ENCODE measurements at regions not wholly inside any gene's neighbourhood (a gene's known extent, or its start where the extent isn't known, plus 50 kb on each side); places are given as distances from the start of the nearest gene placed in this dataset.

GRCh38 chr1:194040496-194040895 lies 854.1 kb upstream of the B3GALT2 start:
- H3K4me2 ChIP-seq (ENCODE audit: low read length): no peak overlapping the region
- H3K4me3 ChIP-seq (ENCODE audit: low read depth, low read length, poor library complexity, severe bottlenecking): no peak overlapping the region
- ChIA-PET CTCF (ENCODE audit: unreplicated experiment) (no interaction called here), POLR2A (interaction anchor here (0.6 to 0.9 kb wide), 4 partner anchors 16 to 876 kb away, joined by 3 to 4 read pairs (median 4); no protein-coding TSS in a partner anchor)
- no TSS peak for BruUV-seq (replicated peaks)
- H3K27ac ChIP-seq (ENCODE audit: low read depth, low read length, poor library complexity, severe bottlenecking): no peak overlapping the region
- H3K9me3 ChIP-seq (ENCODE audit: low read length): no peaks in the 10 kb centered on the region
- no peaks in the 10 kb centered on the region for H3K36me3 ChIP-seq (ENCODE audit: insufficient read depth, low read length)
- intact Hi-C loops (cut with micrococcal nuclease; ENCODE audit: unreplicated experiment): no loop called here
- H2AFZ ChIP-seq (ENCODE audit: low read length): no peak overlapping the region
- TF ChIP-seq CTCF (conservative IDR thresholded peaks at IDR 0.05; ENCODE audit: low read length) (no peak), EZH2phosphoT487 (IDR thresholded peaks at IDR 0.05; ENCODE audit: borderline replicate concordance, low read depth, low read length) (no peak)
- H3K4me1 ChIP-seq (ENCODE audit: insufficient read depth, low read length, poor library complexity, severe bottlenecking): peaks cover 6% of the 10 kb centered on the region
- no peaks in the 10 kb centered on the region for H3K9me2 ChIP-seq (ENCODE audit: insufficient read depth, low read length)
- no peak for DNase-seq (ENCODE audit: low spot score)
- H4K20me1 ChIP-seq (ENCODE audit: insufficient read depth, low read length): no peaks in the 10 kb centered on the region
- no peaks in the 10 kb centered on the region for H3K79me2 ChIP-seq (ENCODE audit: insufficient read depth, low read depth, low read length)

- Histone ChIP-seq H4K20me1 (ENCODE audit: insufficient read depth, low read length) (no peaks in the 10 kb centered on the region), H3K9me2 (ENCODE audit: insufficient read depth, low read length) (no peaks in the 10 kb centered on the region), H3K79me2 (ENCODE audit: insufficient read depth, low read depth, low read length) (no peaks in the 10 kb centered on the region), H3K4me3 (ENCODE audit: low read depth, low read length, poor library complexity, severe bottlenecking) (no peak overlapping the region), H3K9me3 (ENCODE audit: low read length) (no peaks in the 10 kb centered on the region), H3K27ac (ENCODE audit: low read depth, low read length, poor library complexity, severe bottlenecking) (no peak overlapping the region), H3K36me3 (ENCODE audit: insufficient read depth, low read length) (no peaks in the 10 kb centered on the region), H3K4me2 (ENCODE audit: low read length) (no peak overlapping the region), H2AFZ (ENCODE audit: low read length) (no peak overlapping the region), H3K4me1 (ENCODE audit: insufficient read depth, low read length, poor library complexity, severe bottlenecking) (peaks cover 4% of the 10 kb centered on the region)
- no peak for TF ChIP-seq CTCF (conservative IDR thresholded peaks at IDR 0.05; ENCODE audit: low read length)
- TF ChIP-seq EZH2phosphoT487 (IDR thresholded peaks at IDR 0.05; ENCODE audit: borderline replicate concordance, low read depth, low read length): no peak
- CTCF ChIA-PET (ENCODE audit: unreplicated experiment): no interaction called here
- POLR2A ChIA-PET: interaction anchor here (0.7 kb wide), 2 partner anchors 699 to 875 kb away, joined by 3 read pairs; no protein-coding TSS in a partner anchor
- BruUV-seq (replicated peaks): no TSS peak
- no peak for DNase-seq (ENCODE audit: low spot score)
- intact Hi-C loops (cut with micrococcal nuclease; ENCODE audit: unreplicated experiment): no loop called here
Measured at GRCh38 chr1:194039578-194039977, 853.2 kb upstream of the B3GALT2 start.

- CTCF ChIA-PET (ENCODE audit: unreplicated experiment): no interaction called here
- H3K36me3 ChIP-seq (ENCODE audit: insufficient read depth, low read length): no peaks in the 10 kb centered on the region
- no peak overlapping the region for H3K27ac ChIP-seq (ENCODE audit: low read depth, low read length, poor library complexity, severe bottlenecking)
- DNase-seq (ENCODE audit: low spot score): no peak
- no peaks in the 10 kb centered on the region for H3K79me2 ChIP-seq (ENCODE audit: insufficient read depth, low read depth, low read length)
- no peaks in the 10 kb centered on the region; the same call in 1 of the 2 replicates for H3K9me3 ChIP-seq (ENCODE audit: low read length)
- H3K9me2 ChIP-seq (ENCODE audit: insufficient read depth, low read length): no peaks in the 10 kb centered on the region
- no peak for TF ChIP-seq EZH2phosphoT487 (IDR thresholded peaks at IDR 0.05; ENCODE audit: borderline replicate concordance, low read depth, low read length)
- no peak for TF ChIP-seq CTCF (conservative IDR thresholded peaks at IDR 0.05; ENCODE audit: low read length)
- no peak overlapping the region for H3K4me3 ChIP-seq (ENCODE audit: low read depth, low read length, poor library complexity, severe bottlenecking)
- POLR2A ChIA-PET: no interaction called here
- intact Hi-C loops (cut with micrococcal nuclease; ENCODE audit: unreplicated experiment): no loop called here
- H3K4me2 ChIP-seq (ENCODE audit: low read length): no peak overlapping the region
- no peaks in the 10 kb centered on the region for H3K4me1 ChIP-seq (ENCODE audit: insufficient read depth, low read length, poor library complexity, severe bottlenecking)
- H2AFZ ChIP-seq (ENCODE audit: low read length): no peak overlapping the region
- no TSS peak for BruUV-seq (replicated peaks)
- no peaks in the 10 kb centered on the region for H4K20me1 ChIP-seq (ENCODE audit: insufficient read depth, low read length)
Measured at GRCh38 chr1:194033646-194034045, 847.2 kb upstream of the B3GALT2 start.
